ENCODE measurements at regions not wholly inside any gene's neighbourhood (a gene's known extent, or its start where the extent isn't known, plus 50 kb on each side); places are given as distances from the start of the nearest gene placed in this dataset.

GRCh38 chr11:104490182-104490581, 326.2 kb upstream of the PDGFD start:
- no peak for TF ChIP-seq POLR2A (IDR thresholded peaks at IDR 0.05; ENCODE audit: low read depth, low read length)
- TF ChIP-seq POLR2AphosphoS5 (IDR thresholded peaks at IDR 0.05; ENCODE audit: low read depth, low read length): no peak
- TF ChIP-seq TAF1 (IDR thresholded peaks at IDR 0.05; ENCODE audit: low read depth, low read length): no peak

Data from GM12891 (cell line).